Ascending aorta (tissue), 2 donors: ENCODE measurements at regions not wholly inside any gene's neighbourhood (a gene's known extent, or its start where the extent isn't known, plus 50 kb on each side); places are given as distances from the start of the nearest gene placed in this dataset.

Experiments
- DNase-seq, 2 donors: peaks; one replicate each; pipeline ENCODE4 v3.0.0-alpha.2; 2019; ENCODE audit warnings: low spot score in 2 of 2
- H3K27ac ChIP-seq, 2 donors: fragments of 200-600 bp; sonication (generic); one replicate each; pipeline ENCODE4 v1.5.1; 2016 to 2017; ENCODE audit warnings: mild to moderate bottlenecking in 1 of 2
- H3K27me3 ChIP-seq: fragments of 200-600 bp; sonication (generic); one replicate; pipeline ENCODE4 v1.5.1; 2017
- H3K36me3 ChIP-seq, 2 donors: fragments of 200-600 bp; sonication (generic); one replicate each; pipeline ENCODE4 v1.5.1; 2016
- H3K4me1 ChIP-seq, 2 donors: fragments of 200-600 bp; sonication (generic); one replicate each; pipeline ENCODE4 v1.5.1; 2016 to 2017; ENCODE audit warnings: mild to moderate bottlenecking in 1 of 2
- H3K4me3 ChIP-seq, 2 donors: fragments of 200-600 bp; sonication (generic); one replicate each; pipeline ENCODE4 v1.5.1; 2016 to 2017; ENCODE audit warnings: mild to moderate bottlenecking in 1 of 2
- H3K9me3 ChIP-seq, 2 donors: fragments of 200-600 bp; sonication (generic); one replicate each; pipeline ENCODE4 v1.5.1; 2016
- CTCF ChIP-seq, 3 experiments: fragments of 200-600 bp in 2 of 3; fragments of 450-650 bp in 1 of 3; sonication (generic) in 2 of 3; IDR thresholded peaks; one replicate each; pipeline ENCODE4 v1.5.1; 2016 to 2019; ENCODE audit warnings: antibody characterized with exemption in 3 of 3, mild to moderate bottlenecking in 1 of 3, moderate library complexity in 1 of 3
- intact Hi-C: fragments of 100-400 bp; cut with DNase I; formaldehyde crosslinking; loops from one replicate; pipeline ENCODE4 v1.15.1; 2023

GRCh38 chr10:129341087-129341486 lies 126.0 kb upstream of the MGMT start:
- no peak for TF ChIP-seq CTCF (IDR thresholded peaks at IDR 0.05)
- no peak overlapping the region for H3K4me3 ChIP-seq
- no peaks in the 10 kb centered on the region for H3K4me1 ChIP-seq
- H3K27ac ChIP-seq: no peak overlapping the region
- intact Hi-C loops: no loop called here
- no peak for DNase-seq
- H3K27me3 ChIP-seq: no peaks in the 10 kb centered on the region
- H3K36me3 ChIP-seq: no peaks in the 10 kb centered on the region
- no peaks in the 10 kb centered on the region for H3K9me3 ChIP-seq

- no peak for DNase-seq
- no peak for TF ChIP-seq CTCF (IDR thresholded peaks at IDR 0.05)
- intact Hi-C loops: no loop called here
- H3K9me3 ChIP-seq: no peaks in the 10 kb centered on the region
- H3K27ac ChIP-seq: no peak overlapping the region
- no peak overlapping the region for H3K4me3 ChIP-seq
- H3K27me3 ChIP-seq: no peaks in the 10 kb centered on the region
- H3K36me3 ChIP-seq: no peaks in the 10 kb centered on the region
- no peaks in the 10 kb centered on the region for H3K4me1 ChIP-seq
These were observed 124.7 kb upstream of the MGMT start for GRCh38 chr10:129342385-129342784.

GRCh38 chr10:129343141-129343540 lies 123.9 kb upstream of the MGMT start:
- no peaks in the 10 kb centered on the region for H3K4me1 ChIP-seq
- no peak for DNase-seq
- no peaks in the 10 kb centered on the region for H3K27me3 ChIP-seq
- intact Hi-C loops: no loop called here
- H3K4me3 ChIP-seq: no peak overlapping the region
- TF ChIP-seq CTCF (IDR thresholded peaks at IDR 0.05): no peak
- no peaks in the 10 kb centered on the region for H3K9me3 ChIP-seq
- no peak overlapping the region for H3K27ac ChIP-seq
- no peaks in the 10 kb centered on the region for H3K36me3 ChIP-seq

- H3K27me3 ChIP-seq: no peaks in the 10 kb centered on the region
- intact Hi-C loops: no loop called here
- TF ChIP-seq CTCF (IDR thresholded peaks at IDR 0.05): no peak
These were observed 122.9 kb upstream of the MGMT start for GRCh38 chr10:129344103-129344502.

GRCh38 chr10:129344731-129345355 lies 122.2 kb upstream of the MGMT start:
- no peaks in the 10 kb centered on the region for H3K36me3 ChIP-seq
- no peak for DNase-seq
- H3K27me3 ChIP-seq: no peaks in the 10 kb centered on the region
- H3K27ac ChIP-seq: no peak overlapping the region
- intact Hi-C loops: no loop called here
- TF ChIP-seq CTCF (IDR thresholded peaks at IDR 0.05): no peak
- H3K9me3 ChIP-seq: no peaks in the 10 kb centered on the region
- H3K4me3 ChIP-seq: no peak overlapping the region
- no peaks in the 10 kb centered on the region for H3K4me1 ChIP-seq

More at GRCh38 chr10:129344103-129344502, 122.9 kb upstream of the MGMT start:
- H3K4me1 ChIP-seq: no peaks in the 10 kb centered on the region
- no peaks in the 10 kb centered on the region for H3K36me3 ChIP-seq
- no peak for DNase-seq
- no peaks in the 10 kb centered on the region for H3K9me3 ChIP-seq
- no peak overlapping the region for H3K4me3 ChIP-seq
- H3K27ac ChIP-seq: no peak overlapping the region

GRCh38 chr10:129345763-129346162 lies 121.3 kb upstream of the MGMT start:
- no peak for TF ChIP-seq CTCF (IDR thresholded peaks at IDR 0.05)
- intact Hi-C loops: no loop called here
- Histone ChIP-seq H3K4me1 (no peaks in the 10 kb centered on the region), H3K27me3 (no peaks in the 10 kb centered on the region), H3K27ac (no peak overlapping the region), H3K9me3 (no peaks in the 10 kb centered on the region), H3K4me3 (no peak overlapping the region), H3K36me3 (no peaks in the 10 kb centered on the region)
- no peak for DNase-seq
